GM18867 (cell line): ENCODE measurements at regions not wholly inside any gene's neighbourhood (a gene's known extent, or its start where the extent isn't known, plus 50 kb on each side); places are given as distances from the start of the nearest gene placed in this dataset.

Source experiments
- ATAC-seq: cut with Tn5 transposase; IDR thresholded peaks from one replicate; pipeline ENCODE4 v1.9.1; 2021; ENCODE audit warnings: mild to moderate bottlenecking, moderate library complexity; ENCODE audit not compliant: unreplicated experiment

DNA sequence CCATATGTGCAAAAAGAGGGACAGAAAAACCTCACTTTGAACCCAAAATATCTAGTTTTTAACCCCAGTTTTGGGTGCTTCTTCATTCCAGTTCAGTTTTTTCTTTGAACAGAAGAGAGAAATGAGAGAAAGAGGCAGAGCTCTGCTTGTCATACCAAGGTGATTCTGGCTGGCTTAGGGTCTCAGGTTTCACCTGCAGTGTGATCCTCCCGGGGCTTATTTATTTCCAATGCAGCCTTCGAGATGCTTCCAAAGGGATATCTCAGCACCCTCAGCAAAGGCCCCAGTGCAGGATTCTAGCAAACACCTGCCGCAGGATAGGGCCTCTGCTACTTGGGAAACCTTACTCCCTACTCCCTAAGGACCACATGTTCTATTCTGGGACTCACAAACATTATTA lies 131.3 kb downstream of the WDR11 start:
- no peak for ATAC-seq

DNA sequence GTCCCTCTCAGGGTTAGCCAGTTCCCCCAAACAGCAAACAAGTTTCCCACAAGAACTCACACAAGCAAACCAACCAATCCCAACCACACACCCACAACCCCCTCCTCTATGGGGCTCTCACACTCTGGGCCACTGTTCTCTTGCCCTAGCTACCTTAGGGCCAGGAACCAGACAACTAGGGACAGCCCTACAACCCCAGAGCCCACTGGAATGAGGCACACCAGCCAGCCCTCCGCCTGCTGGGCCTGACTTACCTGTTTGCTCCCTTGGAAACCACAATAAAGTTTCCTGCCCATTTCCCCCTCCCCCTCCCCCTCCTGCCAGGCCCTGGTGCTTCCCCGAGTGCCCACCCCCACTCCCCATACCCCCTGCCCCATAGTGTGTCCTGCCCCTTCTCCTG lies 132.6 kb downstream of the WDR11 start:
- ATAC-seq = no peak

DNA sequence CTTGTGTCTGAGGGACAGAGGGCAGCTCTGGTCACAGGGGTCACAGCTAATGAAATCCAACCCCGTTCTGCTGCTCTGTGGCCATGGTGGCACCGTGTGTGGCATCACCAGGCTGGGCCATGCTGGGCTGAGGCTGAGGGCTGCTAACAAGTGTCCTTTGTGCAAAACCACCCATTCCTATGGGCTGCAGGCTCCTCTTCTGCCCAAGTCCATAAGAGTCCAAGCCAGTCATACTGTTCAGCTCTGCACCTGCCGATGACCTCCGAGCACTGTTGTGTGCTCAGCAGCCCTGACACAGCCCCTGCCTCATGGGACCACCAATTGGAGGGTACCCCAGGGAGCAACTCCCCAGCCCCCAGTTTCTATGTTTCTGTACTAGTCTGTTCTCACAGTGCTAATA lies 133.1 kb downstream of the WDR11 start:
- ATAC-seq = no peak

DNA sequence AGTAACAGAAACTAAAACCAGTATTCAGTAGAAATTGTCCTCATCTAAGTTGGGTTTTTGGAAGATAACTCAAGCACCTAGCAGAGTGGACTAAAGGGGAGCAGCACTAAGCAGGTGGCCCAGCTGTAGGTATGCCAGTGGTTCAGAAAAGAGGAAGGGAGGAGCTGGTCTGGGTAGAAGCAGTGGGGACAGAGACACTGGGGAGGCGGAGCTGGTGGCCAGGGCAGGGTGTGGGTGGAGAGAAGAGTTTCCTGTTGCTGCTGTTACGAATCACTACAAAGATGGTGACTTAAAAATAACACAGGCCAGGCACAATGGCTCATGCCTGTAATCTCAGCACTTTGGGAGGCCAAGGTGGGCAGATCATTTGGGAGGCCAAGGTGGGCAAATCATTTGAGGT lies 136.2 kb downstream of the WDR11 start:
- peak; percentile 80 for ATAC-seq

DNA sequence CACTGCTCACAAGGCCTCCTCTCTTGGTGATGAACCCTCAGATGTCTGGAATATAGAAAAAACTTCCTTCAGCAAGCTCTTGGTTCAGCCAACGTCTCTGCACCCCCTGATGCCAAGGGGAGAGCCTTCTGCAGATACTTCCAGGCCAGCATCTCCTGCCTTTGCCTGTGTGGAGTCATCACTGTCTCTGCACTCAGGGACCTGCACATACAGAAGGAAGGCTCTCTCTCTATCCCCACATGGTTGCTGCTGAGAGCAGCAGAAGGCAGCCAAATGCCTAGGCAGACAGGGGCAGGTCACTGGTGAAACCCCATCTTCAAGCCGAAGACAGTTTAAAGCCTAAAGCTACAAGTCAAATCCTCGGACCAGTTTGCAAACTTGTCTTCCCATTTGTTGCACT lies 137.6 kb downstream of the WDR11 start:
- ATAC-seq = no peak

DNA sequence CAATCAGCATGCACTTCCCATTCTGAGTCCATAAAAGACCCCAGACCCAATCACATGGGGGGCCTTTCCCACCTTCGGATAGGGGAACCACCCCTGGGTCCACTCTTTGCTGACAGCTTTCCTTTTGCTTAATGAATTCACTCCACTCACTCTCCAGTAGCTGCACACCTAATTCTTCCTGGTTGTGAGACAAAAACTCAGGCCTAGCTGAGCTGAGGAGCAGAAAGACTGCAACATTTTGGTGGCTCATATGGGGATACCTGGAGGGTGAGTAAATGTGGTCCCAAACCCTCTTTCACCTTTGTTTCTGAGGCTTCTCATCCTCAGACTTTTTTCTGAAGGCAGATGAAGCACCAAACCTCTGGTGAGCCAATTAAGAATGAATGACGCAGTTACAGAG lies 138.1 kb downstream of the WDR11 start:
- no peak for ATAC-seq

DNA sequence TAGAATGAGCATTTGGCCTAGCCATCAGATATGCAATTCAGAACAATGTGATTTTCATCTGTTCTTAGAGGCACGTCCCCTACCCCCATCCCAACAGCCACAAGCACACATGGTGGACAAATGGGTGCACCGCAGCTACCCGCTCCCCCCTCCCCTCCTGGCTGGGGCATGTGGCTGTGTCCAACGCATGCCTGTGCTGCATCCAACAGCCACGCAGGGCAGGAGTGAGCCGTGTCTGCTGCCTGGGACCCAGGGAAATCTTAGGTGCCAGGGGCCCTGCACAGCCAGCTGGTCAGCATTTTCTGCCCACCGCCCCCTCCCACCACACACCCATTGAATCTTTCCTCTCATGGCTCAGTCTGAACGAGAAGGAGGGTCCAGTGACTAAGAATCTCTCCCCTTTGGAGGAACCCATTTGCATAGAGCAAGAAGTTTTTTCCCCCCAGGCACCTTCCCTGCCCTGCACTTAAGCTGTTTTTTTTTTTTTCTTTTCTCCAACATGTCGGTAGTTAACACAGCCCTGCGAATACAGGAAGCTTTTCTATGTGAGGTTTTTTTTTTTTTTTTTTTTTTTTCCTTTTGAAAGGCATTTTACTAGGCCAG lies 138.9 kb downstream of the WDR11 start:
- no peak for ATAC-seq

DNA sequence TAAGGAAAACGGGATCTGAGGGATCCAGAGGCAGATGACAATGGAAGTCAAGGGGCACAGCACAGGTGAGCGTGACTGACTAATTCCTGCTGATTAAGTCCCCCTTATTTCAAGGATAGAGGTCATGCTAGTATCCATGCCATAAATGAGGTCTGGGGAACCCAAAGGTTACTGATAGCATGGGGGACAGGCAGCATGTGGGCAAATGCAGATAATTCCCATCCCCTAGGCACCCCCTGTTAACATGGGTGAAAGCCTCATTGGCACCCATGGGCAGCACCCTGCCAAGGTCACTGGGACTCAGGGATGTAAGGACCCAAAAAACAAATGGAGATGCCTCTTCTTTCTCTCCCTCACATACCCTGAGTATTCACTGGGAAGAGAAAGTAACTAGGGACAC lies 139.7 kb downstream of the WDR11 start:
- ATAC-seq = no peak

DNA sequence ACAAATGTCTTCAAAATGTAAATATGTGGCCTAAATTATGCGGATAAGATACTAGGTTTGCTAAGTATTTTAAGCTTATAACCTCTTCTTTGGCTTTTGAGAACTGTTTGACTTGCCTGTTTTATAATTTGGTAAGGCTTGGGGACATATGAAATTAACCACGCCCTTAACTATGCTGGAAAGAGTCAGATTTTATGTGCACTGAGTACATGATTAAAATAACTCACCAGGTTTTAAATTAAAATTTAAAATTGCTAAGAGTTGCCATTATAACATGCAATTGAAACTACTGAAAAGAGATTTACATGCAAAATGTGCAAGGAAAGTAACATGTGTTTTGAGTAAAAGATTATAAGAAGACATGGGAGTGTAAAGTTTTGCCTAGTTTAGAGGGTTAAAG lies 141.9 kb downstream of the WDR11 start:
- no peak for ATAC-seq

DNA sequence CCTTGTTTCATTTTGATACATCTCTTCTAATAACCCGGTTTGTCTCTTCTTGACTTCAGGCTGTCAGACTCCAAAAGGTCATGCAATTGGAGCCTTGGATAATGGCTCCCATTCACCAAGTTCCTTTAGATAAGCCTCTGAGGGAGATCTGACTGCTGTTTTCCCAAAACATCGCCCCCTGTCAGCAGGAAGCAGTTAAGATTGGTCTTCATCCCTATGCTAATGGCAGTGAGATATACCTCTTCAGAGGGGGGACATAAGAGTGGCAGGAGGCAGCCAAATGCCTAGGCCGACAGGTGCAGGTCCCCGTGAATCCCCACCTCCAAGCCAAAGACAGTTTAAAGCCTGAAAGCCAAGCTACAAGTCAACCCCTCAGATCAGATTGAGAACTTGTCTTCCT lies 144.6 kb downstream of the WDR11 start:
- no peak for ATAC-seq

DNA sequence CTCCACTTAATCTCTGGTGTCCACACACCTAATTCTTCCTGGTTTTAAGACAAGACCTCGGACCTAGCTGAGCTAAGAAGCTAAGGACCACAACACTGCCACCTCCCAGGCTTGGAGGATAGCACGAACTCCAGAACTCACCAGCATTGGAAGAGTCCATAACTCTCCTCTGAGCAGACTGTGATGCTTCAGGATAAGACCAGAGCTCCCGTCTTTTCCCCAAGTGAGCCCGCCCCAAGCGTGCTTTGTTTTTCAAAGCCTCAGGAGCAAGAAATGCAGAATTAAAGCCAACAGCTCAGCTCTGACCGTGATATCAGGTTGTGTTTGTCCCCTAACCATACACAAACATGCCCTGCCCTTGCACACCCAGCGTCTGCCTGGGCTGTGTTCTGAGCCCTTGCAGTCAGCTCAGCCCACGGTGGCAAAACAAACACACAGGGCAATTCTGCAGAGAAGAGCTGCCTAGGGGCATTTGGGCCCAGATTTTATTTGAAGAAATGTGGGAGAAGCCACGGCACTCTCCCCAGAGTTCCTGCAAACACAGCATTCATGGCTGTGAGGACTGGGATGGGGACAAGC lies 145.4 kb downstream of the WDR11 start:
- ATAC-seq = no peak

DNA sequence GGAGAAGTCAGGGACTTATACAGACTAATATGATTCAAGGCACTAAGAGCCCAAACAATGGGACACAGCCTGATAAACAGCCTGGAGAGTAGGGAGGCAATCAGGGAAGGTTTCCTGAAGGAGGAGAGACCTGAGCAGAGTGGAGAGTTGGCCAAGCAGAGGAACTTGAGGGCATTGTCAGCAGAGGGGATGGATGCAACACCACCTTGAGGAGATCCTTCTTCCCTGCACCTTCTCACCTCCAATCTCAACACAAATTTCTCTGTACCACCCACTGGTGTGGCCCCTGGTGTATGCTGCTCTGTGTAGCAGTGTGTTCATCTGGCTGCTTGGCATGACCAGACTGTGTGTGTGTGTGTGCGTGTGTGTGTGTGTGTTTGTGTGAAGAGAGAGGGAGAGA lies 146.2 kb downstream of the WDR11 start:
- ATAC-seq = no peak

DNA sequence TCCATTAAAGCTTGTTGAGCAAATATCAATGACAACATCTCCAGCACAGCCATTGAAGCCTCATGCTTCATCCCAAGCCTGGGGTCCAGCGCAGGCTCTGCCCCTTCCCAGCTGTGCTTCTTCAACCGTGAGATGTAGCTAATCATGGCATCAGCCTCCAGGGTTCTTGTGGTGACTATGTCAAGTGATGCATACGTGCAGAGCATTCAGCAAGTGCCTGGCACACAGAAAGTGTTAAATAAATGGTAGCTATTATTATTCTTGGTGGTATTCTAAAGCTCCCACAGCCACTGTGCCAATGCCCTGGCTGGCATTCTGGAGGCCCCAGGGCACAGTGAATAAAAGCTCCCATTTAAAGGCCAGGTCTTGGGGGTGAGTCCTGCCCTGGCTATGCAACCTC lies 146.6 kb downstream of the WDR11 start:
- ATAC-seq = no peak

DNA sequence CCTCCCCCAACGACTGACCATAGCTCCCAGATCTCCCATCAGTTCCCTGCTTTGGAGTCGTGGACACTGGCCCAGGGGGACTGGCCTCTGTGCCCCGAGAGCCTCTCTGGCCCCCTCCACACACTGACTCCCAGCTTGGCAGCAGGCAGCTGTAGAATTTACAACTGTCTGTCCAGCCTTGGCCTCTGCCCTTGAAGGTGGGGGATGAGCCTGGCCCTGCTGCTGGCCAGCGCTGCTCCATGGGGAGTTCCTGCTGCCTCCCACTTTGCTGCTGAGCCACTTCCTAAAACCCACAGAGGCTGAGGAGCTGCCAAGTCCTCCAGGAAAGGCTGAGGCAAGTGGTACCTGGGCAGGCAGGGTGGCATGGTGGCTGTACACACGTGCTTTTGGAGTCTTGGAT lies 147.1 kb downstream of the WDR11 start:
- ATAC-seq = no peak

DNA sequence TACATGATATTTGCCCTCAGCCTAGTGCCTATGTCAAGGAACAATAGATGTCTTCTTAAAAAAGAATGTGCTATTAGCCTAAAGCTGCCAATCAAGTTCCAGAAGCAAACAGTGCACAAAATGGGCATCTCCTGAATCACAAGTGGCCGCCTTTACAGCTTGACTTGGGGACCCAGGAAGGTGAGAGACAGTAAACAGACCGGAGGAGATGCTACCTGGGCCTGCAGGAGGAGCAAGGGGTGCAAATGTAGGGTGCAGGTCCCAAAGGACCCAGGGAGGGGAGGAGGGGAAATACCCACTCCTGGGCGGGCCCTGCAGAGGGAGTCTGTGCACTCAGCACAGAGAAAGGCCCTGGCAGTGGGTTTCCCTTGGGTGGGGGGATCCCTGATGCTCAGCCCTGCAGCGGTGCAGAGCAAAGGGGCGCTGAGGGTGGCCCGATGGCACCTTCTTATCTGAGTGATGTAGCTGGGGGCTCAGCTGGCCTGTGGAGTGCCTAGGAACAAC lies 147.7 kb downstream of the WDR11 start:
- ATAC-seq = no peak

DNA sequence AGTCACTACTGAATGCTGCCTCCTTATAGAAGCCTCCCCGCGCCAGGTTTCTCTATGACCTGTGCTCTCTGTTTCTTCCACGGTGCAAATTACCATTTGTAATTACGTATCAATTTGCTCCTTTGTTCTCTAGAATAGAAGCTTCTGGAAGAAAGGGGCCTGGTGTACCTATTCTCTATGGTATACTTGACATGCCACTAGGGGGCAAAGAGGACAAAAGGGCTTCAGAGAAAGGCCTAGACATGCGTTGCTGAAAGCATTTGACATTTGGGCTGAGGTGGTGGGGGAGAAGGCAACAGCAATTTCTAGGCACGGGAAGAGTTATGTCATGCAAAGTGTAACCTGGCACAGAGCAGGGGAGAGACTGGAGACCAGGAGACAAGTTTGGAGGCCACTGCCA lies 148.7 kb downstream of the WDR11 start:
- no peak for ATAC-seq

DNA sequence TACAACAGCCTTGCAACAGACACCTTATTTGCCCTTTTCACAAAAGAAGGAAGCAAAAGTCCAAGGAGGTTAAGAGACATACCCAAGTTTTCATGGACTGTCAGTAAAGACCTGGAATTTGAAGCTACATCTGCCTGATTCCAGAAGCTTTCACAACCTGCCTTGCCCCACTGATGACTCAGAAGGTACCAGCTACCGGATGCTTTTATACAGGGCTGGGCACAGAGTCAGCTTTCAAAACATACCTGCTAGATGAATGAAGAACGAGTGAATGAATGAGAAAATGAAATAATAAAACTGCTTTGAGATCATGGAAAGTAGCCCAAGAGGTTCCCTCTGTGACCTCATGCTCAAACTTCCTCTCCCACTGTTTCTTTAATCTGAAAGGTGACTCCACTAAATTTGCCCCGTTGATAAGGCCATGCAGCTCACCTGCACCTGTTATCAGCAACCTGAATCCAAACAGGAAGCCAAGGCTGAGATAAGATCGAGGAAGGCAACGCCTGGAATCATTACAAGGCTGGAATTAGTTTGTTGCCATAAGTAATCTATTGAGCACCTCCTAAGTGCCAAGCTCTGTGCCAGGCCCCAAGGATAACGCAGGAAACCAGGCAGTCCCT lies 151.5 kb downstream of the WDR11 start:
- no peak for ATAC-seq

DNA sequence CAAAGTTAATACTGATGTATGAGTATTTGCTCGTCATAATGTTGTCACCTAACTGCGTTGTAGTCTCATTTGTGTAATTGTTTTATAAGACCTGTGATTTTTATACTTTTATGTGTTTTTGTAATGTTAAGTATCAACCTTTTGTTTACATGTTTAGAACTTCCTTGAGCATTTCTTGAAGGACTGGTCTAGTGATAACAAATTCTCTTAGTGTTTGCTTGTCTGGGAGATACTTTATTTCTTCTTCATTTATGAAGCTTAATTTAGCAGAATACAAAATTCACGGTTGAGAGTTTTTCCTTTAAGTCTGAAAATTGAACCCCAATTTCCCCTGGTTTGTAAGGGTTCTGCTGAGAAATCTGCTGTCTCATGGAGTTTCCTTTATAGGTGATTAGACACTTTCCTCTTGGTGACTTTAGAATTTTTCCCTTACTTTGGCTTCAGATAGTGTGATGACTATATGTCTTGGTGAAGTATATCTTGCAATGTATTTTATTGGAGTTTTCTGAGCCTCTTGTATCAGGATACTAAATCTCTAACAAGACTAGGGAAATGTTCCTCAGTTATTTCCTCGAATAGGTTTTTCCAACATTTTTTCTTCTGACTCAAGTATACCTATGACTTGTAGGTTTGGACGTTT lies 154.9 kb downstream of the WDR11 start:
- no peak for ATAC-seq

DNA sequence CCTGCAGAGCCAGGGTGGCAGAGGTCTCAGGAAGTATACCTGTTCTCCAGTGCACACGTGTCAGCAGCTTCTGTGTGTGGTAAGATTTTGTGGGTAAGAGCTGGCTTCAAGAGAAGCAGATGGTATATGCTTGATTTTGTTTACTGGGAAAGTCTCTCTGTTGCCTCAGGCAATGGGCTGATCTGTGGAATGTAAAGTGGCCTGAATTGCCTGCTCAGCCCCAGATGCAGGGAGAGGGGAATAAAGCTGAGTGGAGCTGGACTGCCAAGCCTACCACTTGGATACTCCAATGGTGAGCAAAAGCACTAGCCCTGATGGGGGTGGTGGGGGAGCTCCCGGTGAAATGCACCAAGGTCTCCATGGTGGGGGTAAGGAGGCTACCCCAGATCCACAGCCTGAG lies 156.1 kb downstream of the WDR11 start:
- ATAC-seq = no peak

DNA sequence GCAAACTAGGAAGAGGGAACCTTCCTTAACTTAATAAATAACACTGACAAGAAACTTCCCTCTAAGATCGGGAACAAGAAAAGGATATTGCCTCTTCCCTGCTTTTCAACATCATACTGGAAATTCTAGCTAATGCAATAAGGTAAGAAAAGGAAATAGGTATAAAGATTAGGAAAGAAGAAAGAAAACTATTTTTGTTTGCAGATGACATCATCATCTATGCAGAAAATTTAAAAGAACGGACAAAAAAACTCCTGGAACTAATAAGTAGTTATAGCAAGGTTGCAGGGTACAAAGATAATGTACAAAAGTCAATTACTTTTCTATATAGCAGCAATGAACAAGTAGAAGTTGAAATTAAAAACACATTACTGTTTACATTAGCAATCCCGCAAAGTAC lies 164.8 kb downstream of the WDR11 start:
- ATAC-seq = no peak

DNA sequence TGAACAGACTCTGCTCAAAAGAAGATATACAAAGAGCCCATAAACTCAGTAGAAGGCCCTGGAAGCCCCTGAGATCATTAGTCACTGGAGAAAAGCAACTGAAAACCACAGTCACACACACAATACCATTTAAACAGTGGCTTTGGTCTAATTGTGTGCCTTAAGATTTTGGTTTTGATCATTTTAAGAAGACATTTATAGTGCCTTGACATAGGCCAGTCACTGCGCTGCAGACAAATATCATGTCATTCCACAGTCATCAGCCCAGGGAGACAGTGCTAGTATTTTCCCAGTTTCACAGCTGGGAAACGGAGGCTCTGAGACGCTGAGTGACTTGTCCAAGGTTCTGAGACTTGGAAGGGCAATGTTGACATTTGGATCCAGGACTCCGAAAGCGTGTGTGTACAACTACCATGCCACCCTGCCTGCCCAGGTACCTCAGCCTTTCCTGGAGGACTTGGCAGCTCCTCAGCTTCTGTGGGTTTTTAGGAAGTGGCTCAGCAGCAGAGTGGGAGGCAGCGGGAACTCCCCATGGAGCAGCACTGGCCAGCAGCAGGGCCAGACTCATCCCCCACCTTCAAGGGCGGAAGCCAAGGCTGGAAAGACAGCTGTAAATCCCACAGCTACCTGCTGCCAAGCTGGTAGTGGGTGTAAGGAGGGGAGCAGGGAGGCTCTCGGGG lies 173.9 kb downstream of the WDR11 start:
- ATAC-seq = no peak

DNA sequence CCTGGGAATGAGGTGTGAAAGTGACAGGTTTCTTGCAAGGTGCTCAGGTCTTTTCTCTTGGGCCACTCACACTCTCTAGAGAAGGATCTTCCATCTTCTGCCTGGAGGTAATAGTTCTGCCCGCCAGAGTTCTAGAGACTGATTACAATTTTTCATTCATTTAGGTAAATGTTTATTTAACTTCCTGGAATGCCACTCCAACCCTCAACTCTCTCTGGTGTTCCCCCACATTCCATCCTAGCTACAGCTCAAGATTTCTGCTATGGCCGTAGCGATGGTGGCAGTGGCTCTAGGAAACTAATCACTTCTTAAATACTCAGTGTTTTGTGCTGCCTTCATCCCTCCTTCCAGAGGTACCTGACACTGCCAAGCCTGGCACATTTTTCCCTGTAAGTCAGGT lies 174.6 kb downstream of the WDR11 start:
- ATAC-seq = no peak
